SU-DHL-6 (cell line): ENCODE measurements at regions not wholly inside any gene's neighbourhood (a gene's known extent, or its start where the extent isn't known, plus 50 kb on each side); places are given as distances from the start of the nearest gene placed in this dataset.

ENCODE experiments used
- H2AFZ ChIP-seq: fragments of 200-600 bp; sonication (generic); 2 replicates; pipeline ENCODE4 v1.6.1; 2014; ENCODE audit warnings: low read depth, mild to moderate bottlenecking, moderate library complexity, mixed read lengths, antibody characterized with exemption, low read length; ENCODE audit not compliant: severe bottlenecking
- H3F3A ChIP-seq: fragments of 200-600 bp; shearing (Covaris generic); 2 replicates; pipeline ENCODE4 v1.6.0; 2016; ENCODE audit warnings: antibody characterized with exemption, mild to moderate bottlenecking; ENCODE audit not compliant: insufficient read depth
- H3K27ac ChIP-seq: fragments of 200-600 bp; sonication (generic); 2 replicates; pipeline ENCODE4 v1.5.1; 2016; ENCODE audit warnings: low read depth, mild to moderate bottlenecking, low read length, moderate library complexity, mixed read lengths
- H3K27me3 ChIP-seq: fragments of 200-600 bp; sonication (generic), shearing (Covaris generic); 2 replicates; pipeline ENCODE4 v1.6.0; 2014; ENCODE audit warnings: mild to moderate bottlenecking, low read length
- H3K36me3 ChIP-seq: fragments of 200-600 bp; sonication (generic); 2 replicates; pipeline ENCODE4 v1.6.1; 2014; ENCODE audit warnings: mild to moderate bottlenecking, low read length, mixed read lengths
- H3K4me2 ChIP-seq: fragments of 300-600, 200-600 bp; shearing (Covaris generic), sonication (generic); 2 replicates; pipeline ENCODE4 v1.6.0; 2014; ENCODE audit warnings: low read length, low read depth, mild to moderate bottlenecking; ENCODE audit not compliant: poor library complexity, severe bottlenecking
- H3K4me3 ChIP-seq: fragments of 200-600 bp; sonication (generic); 2 replicates; pipeline ENCODE4 v1.5.1; 2014; ENCODE audit warnings: antibody characterized with exemption, low read length, mild to moderate bottlenecking, mixed read lengths; ENCODE audit not compliant: insufficient read depth, poor library complexity, severe bottlenecking
- H3K79me2 ChIP-seq: fragments of 200-600 bp; sonication (generic); 2 replicates; pipeline ENCODE4 v1.6.1; 2014; ENCODE audit warnings: mild to moderate bottlenecking, low read length, moderate library complexity; ENCODE audit not compliant: insufficient read depth
- H3K9ac ChIP-seq: fragments of 200-600 bp; sonication (generic); 2 replicates; pipeline ENCODE4 v1.7.0; 2014; ENCODE audit warnings: mild to moderate bottlenecking, low read length
- H3K9me2 ChIP-seq: fragments of 200-600 bp; sonication (generic); replicated peaks from 2 replicates; pipeline ENCODE4 v1.6.1; 2014; ENCODE audit warnings: low read length; ENCODE audit not compliant: insufficient read depth
- H3K9me3 ChIP-seq: fragments of 200-600 bp; sonication (generic); 2 replicates; pipeline ENCODE4 v1.6.1; 2014; ENCODE audit warnings: low read length, mixed read lengths; ENCODE audit not compliant: insufficient read depth
- H4K20me1 ChIP-seq: fragments of 200-600 bp; sonication (generic); 2 replicates; pipeline ENCODE4 v1.6.1; 2014; ENCODE audit warnings: low read depth, mild to moderate bottlenecking, antibody characterized with exemption, low read length, moderate library complexity, mixed read lengths
- EZH2phosphoT487 ChIP-seq: fragments of 200-600 bp; sonication (generic), shearing (Covaris generic); conservative IDR thresholded peaks from 2 replicates; pipeline ENCODE4 v1.6.1; 2018; ENCODE audit warnings: mild to moderate bottlenecking, antibody characterized with exemption, low read length, moderate library complexity, mixed read lengths
- TF ChIP-seq, protein P1 (sequence below): fragments of 200-600 bp; sonication (generic); IDR thresholded peaks from one replicate; pipeline ENCODE4 v1.5.1; 2017; ENCODE audit warnings: antibody characterized with exemption, mild to moderate bottlenecking, low read length, moderate library complexity; ENCODE audit not compliant: insufficient read depth, poor library complexity, severe bottlenecking

GRCh38 chr10:59967079-59967478 lies 60.7 kb upstream of the CCDC6 start:
- H3K27ac ChIP-seq = no peak overlapping the region
- H3K9me2 ChIP-seq = no peaks in the 10 kb centered on the region
- H3K4me3 ChIP-seq = no peak overlapping the region
- no peak overlapping the region for H3K9ac ChIP-seq
- H4K20me1 ChIP-seq = no peaks in the 10 kb centered on the region
- H3K36me3 ChIP-seq = no peaks in the 10 kb centered on the region
- TF ChIP-seq EZH2phosphoT487 = no peak
- TF ChIP-seq, protein P1, sequence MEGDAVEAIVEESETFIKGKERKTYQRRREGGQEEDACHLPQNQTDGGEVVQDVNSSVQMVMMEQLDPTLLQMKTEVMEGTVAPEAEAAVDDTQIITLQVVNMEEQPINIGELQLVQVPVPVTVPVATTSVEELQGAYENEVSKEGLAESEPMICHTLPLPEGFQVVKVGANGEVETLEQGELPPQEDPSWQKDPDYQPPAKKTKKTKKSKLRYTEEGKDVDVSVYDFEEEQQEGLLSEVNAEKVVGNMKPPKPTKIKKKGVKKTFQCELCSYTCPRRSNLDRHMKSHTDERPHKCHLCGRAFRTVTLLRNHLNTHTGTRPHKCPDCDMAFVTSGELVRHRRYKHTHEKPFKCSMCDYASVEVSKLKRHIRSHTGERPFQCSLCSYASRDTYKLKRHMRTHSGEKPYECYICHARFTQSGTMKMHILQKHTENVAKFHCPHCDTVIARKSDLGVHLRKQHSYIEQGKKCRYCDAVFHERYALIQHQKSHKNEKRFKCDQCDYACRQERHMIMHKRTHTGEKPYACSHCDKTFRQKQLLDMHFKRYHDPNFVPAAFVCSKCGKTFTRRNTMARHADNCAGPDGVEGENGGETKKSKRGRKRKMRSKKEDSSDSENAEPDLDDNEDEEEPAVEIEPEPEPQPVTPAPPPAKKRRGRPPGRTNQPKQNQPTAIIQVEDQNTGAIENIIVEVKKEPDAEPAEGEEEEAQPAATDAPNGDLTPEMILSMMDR = no peak
- H3K27me3 ChIP-seq = no peaks in the 10 kb centered on the region
- H3K9me3 ChIP-seq = no peaks in the 10 kb centered on the region
- H3F3A ChIP-seq = peaks cover 16% of the 10 kb centered on the region
- H3K79me2 ChIP-seq = no peaks in the 10 kb centered on the region
- H3K4me2 ChIP-seq = no peak overlapping the region
- no peak overlapping the region for H2AFZ ChIP-seq

DNA sequence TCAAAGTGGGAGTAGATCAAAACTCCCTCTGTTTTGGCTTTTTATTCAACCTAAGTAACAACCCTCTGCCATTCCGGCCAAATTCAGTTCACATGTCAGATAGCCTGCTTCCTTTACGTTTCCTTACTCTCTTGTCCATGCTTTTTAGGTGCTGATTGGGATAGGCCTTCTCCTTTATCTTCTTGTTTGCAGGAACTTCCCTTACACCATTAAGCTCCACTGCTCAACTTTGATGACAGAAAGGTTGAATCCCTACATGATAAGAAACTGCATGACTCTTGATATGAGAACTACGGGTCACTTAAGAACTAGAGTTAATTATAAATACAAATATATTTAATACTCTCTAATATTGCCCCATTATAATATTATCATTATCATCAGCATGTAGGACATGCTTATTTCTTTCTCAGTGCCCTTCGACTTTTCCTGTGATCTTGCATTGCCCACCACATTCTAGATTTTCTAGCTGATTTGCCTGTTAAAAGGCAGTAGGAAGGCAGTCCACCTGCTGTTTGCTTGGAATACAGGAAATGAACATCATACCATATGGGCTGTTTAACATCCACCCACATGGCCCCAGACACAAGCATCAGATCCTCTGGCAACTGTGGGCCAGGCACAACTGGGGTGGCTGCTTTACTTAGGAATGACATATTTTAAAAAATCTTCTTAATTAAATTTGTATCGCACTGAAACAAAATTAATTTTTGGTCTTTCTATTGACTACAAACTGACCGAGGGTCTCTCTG lies 59.7 kb upstream of the CCDC6 start:
- Histone ChIP-seq H3K27ac (no peak overlapping the region), H3K27me3 (no peaks in the 10 kb centered on the region), H3K4me2 (no peak overlapping the region), H3K9me2 (no peaks in the 10 kb centered on the region), H3K4me3 (no peak overlapping the region), H3K9me3 (no peaks in the 10 kb centered on the region), H2AFZ (no peak overlapping the region), H4K20me1 (no peaks in the 10 kb centered on the region), H3K36me3 (no peaks in the 10 kb centered on the region), H3K9ac (no peak overlapping the region), H3K79me2 (no peaks in the 10 kb centered on the region), H3F3A (peaks cover 10% of the 10 kb centered on the region)
- TF ChIP-seq, protein P1 = no peak
- TF ChIP-seq EZH2phosphoT487 = no peak

DNA sequence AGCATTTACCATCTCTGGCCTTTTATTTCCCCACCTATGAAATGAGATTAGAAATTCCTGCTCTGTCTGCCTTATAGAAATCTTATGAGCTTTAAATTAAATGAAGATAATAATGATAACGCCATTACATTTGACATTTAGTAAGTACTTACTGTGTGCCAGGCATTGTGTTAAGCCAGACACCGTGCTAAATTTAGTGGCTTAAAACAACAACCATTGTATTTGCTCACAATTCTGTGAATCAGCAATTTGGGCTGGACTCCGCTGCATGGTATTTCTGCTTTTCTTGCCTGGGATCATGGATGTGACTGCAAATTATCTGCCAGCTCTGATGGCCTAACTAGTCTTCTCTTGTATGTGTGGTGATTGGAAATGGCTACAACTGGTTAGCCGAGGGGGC lies 56.4 kb upstream of the CCDC6 start:
- no peak overlapping the region for H3K27ac ChIP-seq
- no peak overlapping the region for H3K9ac ChIP-seq
- no peaks in the 10 kb centered on the region for H3F3A ChIP-seq
- no peaks in the 10 kb centered on the region for H3K9me3 ChIP-seq
- H2AFZ ChIP-seq = no peak overlapping the region
- no peaks in the 10 kb centered on the region for H3K36me3 ChIP-seq
- no peaks in the 10 kb centered on the region for H3K27me3 ChIP-seq
- H3K79me2 ChIP-seq = no peaks in the 10 kb centered on the region
- TF ChIP-seq EZH2phosphoT487 = no peak
- TF ChIP-seq, protein P1 = no peak
- H4K20me1 ChIP-seq = no peaks in the 10 kb centered on the region
- no peaks in the 10 kb centered on the region for H3K9me2 ChIP-seq
- no peak overlapping the region for H3K4me2 ChIP-seq
- no peak overlapping the region for H3K4me3 ChIP-seq
